ENCODE measurements at regions not wholly inside any gene's neighbourhood (a gene's known extent, or its start where the extent isn't known, plus 50 kb on each side); places are given as distances from the start of the nearest gene placed in this dataset.

GRCh38 chr10:123474700-123475099 is 191.5 kb upstream of the GPR26 start:
- Histone ChIP-seq H3K27me3 (replicated peaks) (no peaks in the 10 kb centered on the region), H3K27ac (no peak overlapping the region), H3K4me3 (ENCODE audit: low read depth, low read length) (no peak overlapping the region), H3K36me3 (replicated peaks) (no peaks in the 10 kb centered on the region)
- in situ Hi-C loops (cut with HindIII; ENCODE audit: low pct_ligation_motif_present, low sequenced_read_pairs): no loop called here
- TF ChIP-seq CTCF (IDR thresholded peaks at IDR 0.05; ENCODE audit: low read depth, low read length, missing control alignments): no peak
- DNase-seq: no peak

- H3K27ac ChIP-seq: no peak overlapping the region
- no peak for DNase-seq
- H3K36me3 ChIP-seq (replicated peaks): no peaks in the 10 kb centered on the region
- no peaks in the 10 kb centered on the region for H3K27me3 ChIP-seq (replicated peaks)
- TF ChIP-seq CTCF (IDR thresholded peaks at IDR 0.05; ENCODE audit: low read depth, low read length, missing control alignments): no peak
- no peak overlapping the region for H3K4me3 ChIP-seq (ENCODE audit: low read depth, low read length)
- in situ Hi-C loops (cut with HindIII; ENCODE audit: low pct_ligation_motif_present, low sequenced_read_pairs): no loop called here
Measured at GRCh38 chr10:123475466-123475865, 190.7 kb upstream of the GPR26 start.

- TF ChIP-seq CTCF (IDR thresholded peaks at IDR 0.05; ENCODE audit: low read depth, low read length, missing control alignments): no peak
- Histone ChIP-seq H3K36me3 (replicated peaks) (no peaks in the 10 kb centered on the region), H3K27ac (no peak overlapping the region), H3K27me3 (replicated peaks) (no peaks in the 10 kb centered on the region), H3K4me3 (ENCODE audit: low read depth, low read length) (no peak overlapping the region)
- DNase-seq: no peak
- in situ Hi-C loops (cut with HindIII; ENCODE audit: low pct_ligation_motif_present, low sequenced_read_pairs): no loop called here
Measured at GRCh38 chr10:123478116-123478515, 188.0 kb upstream of the GPR26 start.

- in situ Hi-C loops (cut with HindIII; ENCODE audit: low pct_ligation_motif_present, low sequenced_read_pairs): no loop called here
- no peak for TF ChIP-seq CTCF (IDR thresholded peaks at IDR 0.05; ENCODE audit: low read depth, low read length, missing control alignments)
- Histone ChIP-seq H3K27ac (no peak overlapping the region), H3K27me3 (replicated peaks) (no peaks in the 10 kb centered on the region), H3K36me3 (replicated peaks) (no peaks in the 10 kb centered on the region), H3K4me3 (ENCODE audit: low read depth, low read length) (no peak overlapping the region)
- no peak for DNase-seq
Measured at GRCh38 chr10:123479640-123480039, 186.5 kb upstream of the GPR26 start.

- in situ Hi-C loops (cut with HindIII; ENCODE audit: low pct_ligation_motif_present, low sequenced_read_pairs): no loop called here
- no peak for DNase-seq
- H3K27me3 ChIP-seq (replicated peaks): no peaks in the 10 kb centered on the region
- no peak overlapping the region for H3K27ac ChIP-seq
- no peak overlapping the region for H3K4me3 ChIP-seq (ENCODE audit: low read depth, low read length)
- no peak for TF ChIP-seq CTCF (IDR thresholded peaks at IDR 0.05; ENCODE audit: low read depth, low read length, missing control alignments)
- H3K36me3 ChIP-seq (replicated peaks): no peaks in the 10 kb centered on the region
Measured at GRCh38 chr10:123480344-123480743, 185.8 kb upstream of the GPR26 start.

GRCh38 chr10:123480845-123481244 is 185.3 kb upstream of the GPR26 start:
- Histone ChIP-seq H3K27ac (no peak overlapping the region), H3K4me3 (ENCODE audit: low read depth, low read length) (no peak overlapping the region), H3K27me3 (replicated peaks) (no peaks in the 10 kb centered on the region), H3K36me3 (replicated peaks) (no peaks in the 10 kb centered on the region)
- no peak for DNase-seq
- in situ Hi-C loops (cut with HindIII; ENCODE audit: low pct_ligation_motif_present, low sequenced_read_pairs): no loop called here
- TF ChIP-seq CTCF (IDR thresholded peaks at IDR 0.05; ENCODE audit: low read depth, low read length, missing control alignments): no peak

All from brain microvascular endothelial cell (primary cell).